OCI-LY7 (cell line): ENCODE measurements at regions not wholly inside any gene's neighbourhood (a gene's known extent, or its start where the extent isn't known, plus 50 kb on each side); places are given as distances from the start of the nearest gene placed in this dataset.

Source experiments
- BruUV-seq: library from RNA; stranded (reverse); fragments of 400-500 nt; replicated peaks from 2 replicates; lab custom pipeline; 2021; lab: Mats Ljungman, UMichigan
- CTCF ChIA-PET: fragments of 300-600 bp; sonication (Branson Sonifier 250); formaldehyde crosslinking; loops from one replicate; lab custom pipeline; 2022; ENCODE audit warnings: antibody characterized with exemption; ENCODE audit not compliant: unreplicated experiment; lab: Charles Lee
- POLR2A ChIA-PET: fragments of 300-600 bp; sonication (Branson Sonifier 250); formaldehyde crosslinking; loops from one replicate; lab custom pipeline; 2022; ENCODE audit warnings: antibody characterized with exemption; lab: Charles Lee
- DNase-seq: peaks from one replicate; pipeline ENCODE4 v3.0.0-alpha.2; 2015; ENCODE audit warnings: low spot score
- H2AFZ ChIP-seq: fragments of 200-600 bp; sonication (generic), shearing (Covaris generic); 2 replicates; pipeline ENCODE4 v1.6.1; 2014; ENCODE audit warnings: mild to moderate bottlenecking, antibody characterized with exemption, low read length, moderate library complexity
- H3K27ac ChIP-seq: fragments of 200-600 bp; sonication (generic); 2 replicates; pipeline ENCODE4 v1.5.1; 2014; ENCODE audit warnings: mixed run types, low read depth, mild to moderate bottlenecking, moderate library complexity, low read length, inconsistent platforms; ENCODE audit not compliant: poor library complexity, severe bottlenecking
- H3K36me3 ChIP-seq: fragments of 200-600 bp; sonication (generic); 2 replicates; pipeline ENCODE4 v1.6.1; 2014; ENCODE audit warnings: mild to moderate bottlenecking, antibody characterized with exemption, low read length, moderate library complexity, mixed read lengths; ENCODE audit not compliant: insufficient read depth
- H3K4me1 ChIP-seq: fragments of 200-600 bp; sonication (generic); 2 replicates; pipeline ENCODE4 v1.5.1; 2014; ENCODE audit warnings: mild to moderate bottlenecking, low read length; ENCODE audit not compliant: insufficient read depth, poor library complexity, severe bottlenecking
- H3K4me2 ChIP-seq: fragments of 200-600 bp; sonication (generic); 2 replicates; pipeline ENCODE4 v1.6.1; 2014; ENCODE audit warnings: mild to moderate bottlenecking, low read length
- H3K4me3 ChIP-seq: fragments of 200-600 bp; sonication (generic); 2 replicates; pipeline ENCODE4 v1.5.1; 2014; ENCODE audit warnings: mild to moderate bottlenecking, low read depth, low read length; ENCODE audit not compliant: poor library complexity, severe bottlenecking
- H3K79me2 ChIP-seq: fragments of 200-600 bp; sonication (generic); 2 replicates; pipeline ENCODE4 v1.6.1; 2016; ENCODE audit warnings: low read depth, mild to moderate bottlenecking, low read length, moderate library complexity, mixed read lengths; ENCODE audit not compliant: insufficient read depth
- H3K9me2 ChIP-seq: fragments of 200-600 bp; sonication (generic); 2 replicates; pipeline ENCODE4 v1.6.1; 2016; ENCODE audit warnings: mild to moderate bottlenecking, low read length, mixed read lengths; ENCODE audit not compliant: insufficient read depth
- H3K9me3 ChIP-seq: fragments of 200-600 bp; sonication (generic); 2 replicates; pipeline ENCODE4 v1.6.1; 2014; ENCODE audit warnings: mild to moderate bottlenecking, mixed run types, low read length, mixed read lengths
- H4K20me1 ChIP-seq: fragments of 200-600 bp; sonication (generic); 2 replicates; pipeline ENCODE4 v1.6.1; 2014; ENCODE audit warnings: mild to moderate bottlenecking, antibody characterized with exemption, low read length, moderate library complexity, mixed read lengths; ENCODE audit not compliant: insufficient read depth
- CTCF ChIP-seq: fragments of 200-600 bp; sonication (generic); conservative IDR thresholded peaks from 2 replicates; pipeline ENCODE4 v1.5.1; 2014; ENCODE audit warnings: mild to moderate bottlenecking, antibody characterized with exemption, low read length, moderate library complexity, mixed read lengths
- EZH2phosphoT487 ChIP-seq: fragments of 200-600 bp; sonication (generic); IDR thresholded peaks from 2 replicates; pipeline ENCODE4 v1.6.1; 2018; ENCODE audit warnings: low read depth, borderline replicate concordance, mild to moderate bottlenecking, mixed run types, antibody characterized with exemption, low read length, moderate library complexity, mixed read lengths
- intact Hi-C: fragments of 100-400 bp; cut with micrococcal nuclease; formaldehyde crosslinking; loops from one replicate; pipeline ENCODE4 v1.10.0; 2022; ENCODE audit not compliant: unreplicated experiment

GRCh38 chr16:85382717-85383118 lies 230.4 kb upstream of the GSE1 start:
- Histone ChIP-seq H3K9me2 (no peaks in the 10 kb centered on the region), H2AFZ (no peak overlapping the region), H4K20me1 (no peaks in the 10 kb centered on the region), H3K4me2 (no peak overlapping the region), H3K4me3 (no peak overlapping the region), H3K27ac (no peak overlapping the region), H3K79me2 (no peaks in the 10 kb centered on the region), H3K36me3 (no peaks in the 10 kb centered on the region), H3K9me3 (no peaks in the 10 kb centered on the region), H3K4me1 (no peaks in the 10 kb centered on the region)
- CTCF ChIA-PET, result no interaction called here
- POLR2A ChIA-PET, result no interaction called here
- no peak for DNase-seq
- BruUV-seq, result no TSS peak
- intact Hi-C loops, result no loop called here
- TF ChIP-seq EZH2phosphoT487 (no peak), CTCF (no peak)

GRCh38 chr16:85383836-85384832 lies 229.0 kb upstream of the GSE1 start:
- no peak overlapping the region for H3K4me3 ChIP-seq
- no peak overlapping the region for H2AFZ ChIP-seq
- intact Hi-C loops, result no loop called here
- no peaks in the 10 kb centered on the region for H3K4me1 ChIP-seq
- no peaks in the 10 kb centered on the region for H3K79me2 ChIP-seq
- H3K36me3 ChIP-seq, result no peaks in the 10 kb centered on the region
- no peaks in the 10 kb centered on the region for H3K9me2 ChIP-seq
- ChIA-PET CTCF (interaction anchor here (0.6 kb wide), 1 partner anchor 305 kb away, joined by 3 read pairs; the partner anchor contains the start of gene GINS2), POLR2A (no interaction called here)
- no peak overlapping the region for H3K4me2 ChIP-seq
- H3K27ac ChIP-seq, result no peak overlapping the region
- H4K20me1 ChIP-seq, result no peaks in the 10 kb centered on the region
- no peak for DNase-seq
- no peaks in the 10 kb centered on the region for H3K9me3 ChIP-seq
- BruUV-seq, result no TSS peak
- TF ChIP-seq CTCF (no peak), EZH2phosphoT487 (no peak)
